ENCODE measurements at regions not wholly inside any gene's neighbourhood (a gene's known extent, or its start where the extent isn't known, plus 50 kb on each side); places are given as distances from the start of the nearest gene placed in this dataset.
"Not testable (repeated sequence)": the region's sequence is repeated elsewhere in the genome, so short reads cannot be mapped to it uniquely, and the experiment has no call there.

DNA sequence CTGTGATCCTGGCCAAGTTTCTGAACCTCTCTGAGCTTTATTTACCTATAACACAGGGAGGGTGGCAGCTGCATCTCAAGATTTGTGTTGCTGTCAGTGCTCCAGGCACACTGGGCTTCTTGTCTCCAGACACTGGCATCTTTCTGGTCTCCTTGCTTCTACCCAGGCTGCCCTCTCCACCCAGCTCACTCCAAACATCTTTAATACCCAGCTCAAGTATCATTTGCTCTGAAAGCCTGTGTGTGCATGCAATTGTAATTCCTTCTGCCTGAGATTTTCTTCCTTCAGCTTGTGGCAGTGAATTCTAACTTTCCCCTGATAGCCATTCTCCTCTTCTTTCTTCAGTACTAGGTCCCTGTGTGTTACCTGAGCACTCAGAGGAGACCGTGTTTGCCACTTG lies 50.7 kb upstream of the USP7 start:
- no peak for DNase-seq

DNA sequence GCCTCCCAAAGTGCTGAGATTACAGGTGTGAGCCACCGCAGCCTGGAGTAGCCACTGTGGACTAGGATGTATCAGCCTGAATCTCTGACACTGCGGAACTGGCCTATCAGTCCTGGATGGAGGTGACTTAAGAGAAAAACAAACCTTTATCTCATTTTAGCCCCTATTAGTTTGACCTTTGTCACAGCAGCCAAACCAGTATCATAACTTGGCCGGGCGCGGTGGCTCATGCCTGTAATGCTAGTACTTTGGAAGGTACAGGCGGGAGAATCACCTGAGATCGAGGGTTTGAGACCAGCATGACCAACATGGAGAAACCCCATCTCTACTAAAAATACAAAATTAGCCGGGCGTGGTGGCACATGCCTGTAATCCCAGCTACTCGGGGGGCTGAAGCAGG lies 51.8 kb upstream of the USP7 start:
- DNase-seq, result no peak

DNA sequence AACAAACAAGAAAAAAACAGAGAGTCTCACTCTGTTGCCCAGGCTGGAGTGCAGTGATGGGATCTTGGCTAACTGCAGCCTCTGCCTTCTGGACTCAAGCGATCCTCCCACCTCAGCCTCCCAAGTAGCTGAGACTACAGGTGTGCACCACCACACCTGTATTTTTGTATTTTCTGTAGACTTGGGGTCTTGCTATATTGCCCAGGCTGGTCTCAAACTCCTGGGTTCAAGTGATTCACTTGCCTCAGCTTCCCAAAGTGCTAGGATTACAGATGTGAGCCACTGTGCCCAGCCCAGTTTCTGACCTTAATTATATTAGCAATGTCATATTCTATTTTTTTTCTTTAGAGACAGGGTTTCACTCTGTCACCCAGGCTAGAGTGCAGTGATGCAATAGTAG lies 52.3 kb upstream of the USP7 start:
- DNase-seq, result not testable (repeated sequence)

DNA sequence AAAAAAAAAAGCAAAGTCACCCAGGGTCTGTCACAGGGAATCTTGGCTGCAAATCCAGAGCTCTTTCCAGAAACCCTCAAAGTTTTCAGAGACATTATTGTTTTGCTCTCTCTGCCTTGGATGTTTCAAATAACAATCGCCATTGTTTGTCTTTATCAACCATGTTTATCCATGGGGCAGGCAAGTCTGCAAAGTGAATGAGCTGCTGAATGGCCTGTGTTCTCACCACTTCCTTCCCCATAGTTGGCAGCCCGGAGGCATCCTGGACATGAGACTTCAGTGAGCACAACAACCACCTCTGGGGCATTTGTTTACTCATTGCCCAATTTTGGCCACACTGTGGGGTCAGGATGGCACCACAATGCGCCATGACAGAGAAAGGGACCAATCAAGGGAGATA lies 53.1 kb upstream of the USP7 start:
- no peak for DNase-seq

DNA sequence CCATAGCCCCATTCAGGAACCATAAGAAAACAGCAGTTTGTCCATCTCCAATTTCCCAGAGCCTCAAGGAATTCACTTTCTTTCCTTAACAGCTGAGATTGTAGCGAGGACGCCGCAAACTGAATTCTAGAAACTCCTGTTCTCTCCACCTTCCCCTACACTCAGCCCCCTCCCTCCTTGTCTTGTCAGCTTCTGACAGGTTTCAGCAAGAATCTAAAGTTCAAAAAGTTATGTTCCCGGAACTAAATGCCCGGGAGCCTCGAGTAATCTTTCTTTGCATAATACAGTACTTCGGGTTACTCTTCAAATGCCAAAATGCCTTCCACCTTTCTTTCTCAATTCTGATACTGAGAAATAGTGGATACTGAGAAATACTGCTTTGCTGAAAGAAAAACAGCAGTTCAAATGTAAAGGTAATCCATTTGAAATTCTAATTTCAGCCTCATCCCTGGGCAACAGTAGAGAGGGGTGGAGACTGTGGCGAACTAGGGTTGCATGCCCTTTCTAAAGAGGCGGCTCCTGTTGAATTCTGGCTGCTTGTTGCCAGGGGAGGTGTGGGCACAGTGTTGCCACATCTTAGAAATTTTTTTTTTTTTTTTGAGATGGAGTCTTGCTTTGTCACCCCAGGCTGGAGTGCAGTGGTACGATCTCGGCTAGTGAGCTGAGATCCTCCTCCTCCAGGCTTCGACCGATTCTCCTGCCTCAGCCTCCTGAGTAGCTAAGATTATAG lies 63.5 kb upstream of the USP7 start:
- DNase-seq, result no peak

DNA sequence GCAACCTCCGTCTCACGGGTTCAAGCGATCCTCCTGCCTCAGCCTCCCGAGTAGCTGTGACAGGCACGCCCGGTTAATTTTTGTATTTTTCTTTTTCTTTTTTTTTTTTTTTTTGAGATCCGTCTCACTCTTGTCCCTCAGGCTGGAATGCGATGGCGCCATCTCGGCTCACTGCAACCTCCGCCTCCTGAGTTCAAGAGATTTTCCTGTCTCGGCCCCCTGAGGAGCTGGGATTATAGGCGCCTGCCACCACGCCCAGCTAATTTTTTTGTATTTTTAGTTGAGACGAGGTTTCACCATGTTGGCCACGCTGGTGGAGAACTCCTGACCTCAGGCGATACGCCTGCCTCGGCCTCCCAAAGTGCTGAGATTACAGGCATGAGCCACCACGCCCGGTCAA lies 63.0 kb upstream of the HAPSTR1 start:
- DNase-seq, result not testable (repeated sequence)

DNA sequence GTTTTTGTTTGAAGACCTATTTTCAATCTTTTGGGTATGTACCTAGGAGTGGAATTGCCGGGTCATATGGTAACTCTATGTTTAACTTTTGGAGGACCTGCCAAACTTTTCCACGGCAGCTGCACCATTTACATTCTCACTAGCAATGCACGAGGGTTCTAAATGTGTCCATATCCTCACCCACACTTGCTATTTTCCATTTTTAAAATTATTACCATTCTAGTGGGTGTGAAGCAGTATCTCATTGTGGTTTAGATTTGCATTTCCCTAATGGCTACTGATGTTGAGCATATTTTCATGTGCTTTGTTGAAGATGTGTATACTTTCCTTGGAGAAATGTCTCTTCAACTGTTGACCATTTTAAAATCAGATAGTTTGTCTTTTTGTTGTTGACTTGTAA lies 60.3 kb upstream of the HAPSTR1 start:
- DNase-seq, result no peak

DNA sequence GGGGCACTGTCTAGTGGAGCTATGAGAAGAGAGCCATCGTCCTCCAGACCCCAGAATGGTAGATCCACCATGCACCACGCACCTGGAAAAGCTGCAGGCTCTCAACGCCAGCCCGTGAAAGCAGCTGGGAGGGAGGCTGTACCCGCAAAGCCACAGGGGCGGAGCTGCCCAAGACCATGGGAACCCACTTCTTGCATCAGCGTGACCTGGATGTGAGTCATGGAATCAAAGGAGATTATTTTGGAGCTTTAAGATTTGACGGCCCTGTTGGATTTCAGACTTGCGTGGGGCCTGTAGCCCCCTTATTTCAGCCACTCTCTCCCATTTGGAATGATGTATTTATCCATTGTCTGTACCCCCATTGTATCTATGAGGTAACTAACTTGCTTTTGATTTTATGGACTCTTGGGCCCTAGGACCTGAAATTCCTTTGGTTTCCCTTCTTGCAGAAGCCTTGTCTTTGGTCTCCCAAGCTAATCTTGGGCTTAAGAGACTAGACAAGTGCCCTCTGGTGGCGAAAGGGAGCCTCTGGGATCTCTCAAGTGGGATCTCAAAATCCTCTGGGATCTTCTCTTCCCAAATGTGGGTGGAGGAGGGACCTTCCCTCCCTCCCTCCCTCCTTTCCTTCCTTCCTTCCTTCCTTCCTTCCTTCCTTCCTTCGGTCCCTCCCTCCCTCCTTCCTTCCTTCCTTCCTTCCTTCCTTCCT lies 58.2 kb upstream of the HAPSTR1 start:
- DNase-seq, result peak; percentile 88

DNA sequence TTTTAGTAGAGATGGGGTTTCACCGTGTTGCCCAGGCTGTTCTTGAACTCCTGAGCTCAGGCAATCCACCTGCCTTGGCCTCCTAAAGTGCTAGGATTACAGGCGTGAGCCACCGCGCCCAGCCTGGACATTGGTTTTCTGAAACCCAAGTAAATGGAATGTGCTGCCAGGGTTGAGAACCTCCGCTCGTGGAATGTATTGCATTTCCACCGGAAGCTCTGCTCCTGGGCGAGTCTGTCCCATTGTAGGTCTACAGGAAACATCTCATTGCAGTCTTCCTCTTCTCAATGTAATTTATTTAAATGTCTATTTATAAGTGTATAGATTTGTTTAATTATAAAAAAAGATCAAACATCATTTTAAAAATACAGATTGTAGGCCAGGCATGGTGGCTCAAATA lies 57.4 kb upstream of the HAPSTR1 start:
- DNase-seq, result no peak

DNA sequence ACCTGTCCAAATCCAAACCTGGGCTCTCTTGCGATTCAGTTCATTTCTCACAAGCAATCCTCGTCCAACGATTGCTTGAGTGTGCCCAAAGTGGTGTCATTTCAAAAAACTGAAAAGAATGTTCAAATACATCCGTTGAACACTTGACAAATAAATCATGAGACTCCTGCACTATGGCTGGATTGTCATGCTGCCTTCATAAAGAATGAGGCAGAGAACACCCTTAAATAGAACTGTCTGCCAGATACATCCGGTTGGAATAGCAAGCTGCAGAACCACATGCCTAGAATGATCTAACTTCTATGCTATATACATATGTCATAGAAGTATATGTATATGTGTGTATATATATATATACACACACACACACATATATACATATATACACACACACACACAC lies 55.4 kb upstream of the HAPSTR1 start:
- DNase-seq, result no peak

DNA sequence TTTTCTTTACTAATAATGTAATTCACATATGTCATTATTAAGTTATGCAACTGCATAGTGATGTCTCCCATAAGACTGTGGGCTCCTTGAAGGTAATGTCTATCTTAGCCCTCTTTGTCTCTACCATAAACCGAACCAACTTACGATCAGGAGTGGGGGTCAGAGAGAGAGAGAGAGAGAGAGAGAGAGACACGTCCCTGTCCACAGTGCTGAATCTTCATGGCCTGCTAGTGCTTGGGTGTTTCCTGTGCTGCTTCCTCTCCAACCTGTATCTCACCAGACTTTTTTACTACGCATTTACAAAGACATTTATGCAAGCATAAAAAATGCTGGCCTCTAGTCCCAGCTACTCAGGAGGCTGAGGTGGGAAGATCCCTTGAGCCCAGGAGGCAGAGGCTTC lies 52.2 kb upstream of the HAPSTR1 start:
- DNase-seq, result no peak

DNA sequence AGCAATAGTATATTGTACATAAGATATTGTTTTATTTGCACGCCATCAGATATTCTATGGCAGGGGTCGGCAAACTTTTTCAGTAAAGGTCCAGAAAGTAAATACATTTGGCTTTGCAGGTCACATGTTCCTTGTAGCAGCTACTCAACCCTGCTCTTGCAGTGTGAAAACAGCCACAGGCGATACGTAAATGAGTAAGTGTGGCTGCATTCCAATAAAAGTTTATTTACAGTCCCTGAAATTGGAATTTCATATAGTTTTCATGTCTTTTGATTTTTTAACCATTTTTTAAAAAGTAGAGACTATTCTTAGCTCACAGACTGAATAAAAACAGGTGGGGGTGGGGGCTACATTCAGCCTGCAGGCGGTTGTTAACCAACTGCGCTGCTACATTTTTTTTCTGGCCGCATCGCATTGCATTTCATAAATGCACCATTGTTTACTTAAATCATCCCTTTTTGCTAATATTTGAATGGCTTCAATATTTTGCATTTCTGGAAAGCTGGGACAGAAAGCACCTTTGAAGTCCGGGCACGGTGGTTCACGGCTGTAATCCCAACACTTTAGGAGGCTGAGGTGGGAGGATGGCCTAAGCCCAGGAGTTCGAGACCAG lies 50.5 kb upstream of the HAPSTR1 start:
- no peak for DNase-seq
